ENCODE measurements at regions not wholly inside any gene's neighbourhood (a gene's known extent, or its start where the extent isn't known, plus 50 kb on each side); places are given as distances from the start of the nearest gene placed in this dataset.

DNA sequence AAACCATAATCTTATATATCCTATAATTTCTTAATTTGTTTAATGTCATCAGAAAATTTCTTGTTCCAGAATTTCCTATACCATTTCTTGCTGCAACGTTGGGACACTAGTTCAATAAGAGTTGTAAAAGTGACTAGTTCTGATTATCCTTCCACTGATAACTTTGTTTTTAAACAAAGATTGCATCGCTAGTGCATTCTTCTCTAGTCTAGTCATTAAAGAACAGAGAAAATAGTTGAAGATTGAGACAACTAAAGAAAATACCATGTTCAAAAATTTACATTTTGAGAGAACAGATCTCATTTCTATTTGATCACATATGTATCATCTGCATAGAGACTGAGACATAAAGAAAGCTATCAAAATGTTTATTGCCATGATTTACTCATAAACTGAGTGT lies 1888.2 kb downstream of the EFNA5 start:
- TF ChIP-seq POLR2AphosphoS5 (IDR thresholded peaks at IDR 0.05; ENCODE audit: borderline replicate concordance, low read depth, low read length): no peak
- no peak for TF ChIP-seq EZH2 (IDR thresholded peaks at IDR 0.05)
- no peak for TF ChIP-seq FOXP2 (optimal IDR thresholded peaks at IDR 0.05; ENCODE audit: control extremely low read depth, extremely low read length, insufficient read depth)

Measured in SK-N-MC (cell line).